PC-9 (cell line): ENCODE measurements at regions not wholly inside any gene's neighbourhood (a gene's known extent, or its start where the extent isn't known, plus 50 kb on each side); places are given as distances from the start of the nearest gene placed in this dataset.

Experiments used
- BruUV-seq: library from RNA; stranded (reverse); fragments of 400-500 nt; replicated peaks from 2 replicates; lab custom pipeline; 2021; lab: Mats Ljungman, UMichigan
- CTCF ChIA-PET: fragments of 300-600 bp; sonication (Branson Sonifier 250); formaldehyde crosslinking; loops from one replicate; lab custom pipeline; 2022; ENCODE audit warnings: antibody characterized with exemption; lab: Charles Lee
- POLR2A ChIA-PET: fragments of 300-600 bp; sonication (Branson Sonifier 250); formaldehyde crosslinking; loops from one replicate; lab custom pipeline; 2022; ENCODE audit warnings: antibody characterized with exemption; ENCODE audit not compliant: unreplicated experiment; lab: Charles Lee
- DNase-seq, 2 experiments: peaks; one replicate each; pipeline versions ENCODE4 v3.0.0 to v3.0.0-alpha.2; 2015 to 2022; ENCODE audit warnings: mixed read lengths in 1 of 2
- H2AFZ ChIP-seq: fragments of 200-600 bp; sonication (generic); 2 replicates; pipeline ENCODE4 v1.8.1; 2017; ENCODE audit warnings: antibody characterized with exemption
- H3F3A ChIP-seq: fragments of 200-600 bp; sonication (generic); 2 replicates; pipeline ENCODE4 v1.8.1; 2017; ENCODE audit warnings: antibody characterized with exemption, mild to moderate bottlenecking, low read depth; ENCODE audit not compliant: insufficient read depth
- H3K27ac ChIP-seq: fragments of 200-600 bp; sonication (generic); 2 replicates; pipeline ENCODE4 v1.6.1; 2016; ENCODE audit warnings: mixed run types
- H3K27me3 ChIP-seq: fragments of 200-600 bp; sonication (generic); 2 replicates; pipeline ENCODE4 v1.6.1; 2016; ENCODE audit warnings: low read depth, mixed run types; ENCODE audit not compliant: insufficient read depth
- H3K36me3 ChIP-seq: fragments of 200-600 bp; sonication (generic); 2 replicates; pipeline ENCODE4 v1.6.1; 2016; ENCODE audit warnings: low read depth, mixed run types
- H3K4me1 ChIP-seq: fragments of 200-600 bp; sonication (generic); replicated peaks from 2 replicates; pipeline ENCODE4 v1.6.1; 2016; ENCODE audit warnings: mixed run types; ENCODE audit not compliant: insufficient read depth
- H3K4me2 ChIP-seq: fragments of 200-600 bp; sonication (generic); 2 replicates; pipeline ENCODE4 v1.6.1; 2017; ENCODE audit warnings: mixed run types
- H3K4me3 ChIP-seq: fragments of 200-600 bp; sonication (generic); 2 replicates; pipeline ENCODE4 v1.6.1; 2016; ENCODE audit warnings: mixed run types
- H3K79me2 ChIP-seq: fragments of 200-600 bp; sonication (generic); 2 replicates; pipeline ENCODE4 v1.6.1; 2017; ENCODE audit warnings: low read depth, mixed run types
- H3K9me2 ChIP-seq: fragments of 200-600 bp; sonication (generic); 2 replicates; pipeline ENCODE4 v1.8.1; 2017; ENCODE audit warnings: mild to moderate bottlenecking; ENCODE audit not compliant: insufficient read depth
- H3K9me3 ChIP-seq: fragments of 200-600 bp; sonication (generic); 2 replicates; pipeline ENCODE4 v1.8.1; 2016; ENCODE audit warnings: low read depth; ENCODE audit not compliant: insufficient read depth
- H4K20me1 ChIP-seq: fragments of 200-600 bp; sonication (generic); 2 replicates; pipeline ENCODE4 v1.8.1; 2017; ENCODE audit not compliant: insufficient read depth
- EZH2 ChIP-seq: fragments of 200-600 bp; sonication (generic); IDR thresholded peaks from 2 replicates; pipeline ENCODE4 v1.8.0; 2017; ENCODE audit warnings: antibody characterized with exemption, low read depth
- intact Hi-C: fragments of 100-400 bp; cut with micrococcal nuclease; formaldehyde crosslinking; loops from one replicate; pipeline ENCODE4 v1.10.0; 2022; ENCODE audit not compliant: unreplicated experiment
- TF ChIP-seq, protein P1 (sequence below): fragments of 200-600 bp; sonication (generic); conservative IDR thresholded peaks from 2 replicates; pipeline ENCODE4 v1.6.1; 2017; ENCODE audit warnings: mixed run types, antibody characterized with exemption, mild to moderate bottlenecking, moderate library complexity

DNA sequence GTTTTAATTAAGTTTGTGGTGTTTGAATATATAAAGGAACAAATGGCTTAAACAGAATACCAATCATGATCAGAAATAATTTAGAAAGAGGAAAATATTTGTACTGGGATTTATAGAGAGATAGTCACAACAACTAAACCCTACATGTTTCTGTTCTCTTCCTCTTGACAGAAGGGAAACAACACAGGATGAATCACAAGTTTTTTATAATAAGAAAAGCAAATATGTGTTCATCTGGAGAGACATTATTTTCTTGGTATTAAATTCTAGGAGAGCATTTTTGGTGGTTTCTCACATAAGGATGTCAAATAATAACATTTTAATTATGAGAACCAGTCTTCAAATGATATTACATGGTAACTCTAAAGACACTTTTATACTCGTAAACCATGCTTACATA is 232.9 kb upstream of the PKP2 start:
- H3K4me3 ChIP-seq = no peak overlapping the region
- H3K9me2 ChIP-seq = no peaks in the 10 kb centered on the region; the same call in 1 of the 2 replicates
- H3K4me1 ChIP-seq = no peaks in the 10 kb centered on the region
- ChIA-PET POLR2A (no interaction called here), CTCF (no interaction called here)
- H3K36me3 ChIP-seq = no peaks in the 10 kb centered on the region
- BruUV-seq = no TSS peak
- H3K9me3 ChIP-seq = no peaks in the 10 kb centered on the region; the same call in 1 of the 2 replicates
- no peaks in the 10 kb centered on the region for H4K20me1 ChIP-seq
- no peak for TF ChIP-seq EZH2
- TF ChIP-seq, protein P1, sequence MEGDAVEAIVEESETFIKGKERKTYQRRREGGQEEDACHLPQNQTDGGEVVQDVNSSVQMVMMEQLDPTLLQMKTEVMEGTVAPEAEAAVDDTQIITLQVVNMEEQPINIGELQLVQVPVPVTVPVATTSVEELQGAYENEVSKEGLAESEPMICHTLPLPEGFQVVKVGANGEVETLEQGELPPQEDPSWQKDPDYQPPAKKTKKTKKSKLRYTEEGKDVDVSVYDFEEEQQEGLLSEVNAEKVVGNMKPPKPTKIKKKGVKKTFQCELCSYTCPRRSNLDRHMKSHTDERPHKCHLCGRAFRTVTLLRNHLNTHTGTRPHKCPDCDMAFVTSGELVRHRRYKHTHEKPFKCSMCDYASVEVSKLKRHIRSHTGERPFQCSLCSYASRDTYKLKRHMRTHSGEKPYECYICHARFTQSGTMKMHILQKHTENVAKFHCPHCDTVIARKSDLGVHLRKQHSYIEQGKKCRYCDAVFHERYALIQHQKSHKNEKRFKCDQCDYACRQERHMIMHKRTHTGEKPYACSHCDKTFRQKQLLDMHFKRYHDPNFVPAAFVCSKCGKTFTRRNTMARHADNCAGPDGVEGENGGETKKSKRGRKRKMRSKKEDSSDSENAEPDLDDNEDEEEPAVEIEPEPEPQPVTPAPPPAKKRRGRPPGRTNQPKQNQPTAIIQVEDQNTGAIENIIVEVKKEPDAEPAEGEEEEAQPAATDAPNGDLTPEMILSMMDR = no peak
- H3K79me2 ChIP-seq = no peaks in the 10 kb centered on the region
- H3F3A ChIP-seq = no peaks in the 10 kb centered on the region
- no peak overlapping the region for H3K27ac ChIP-seq
- no peak overlapping the region for H3K4me2 ChIP-seq
- H3K27me3 ChIP-seq = no peaks in the 10 kb centered on the region
- intact Hi-C loops = no loop called here
- no peak overlapping the region for H2AFZ ChIP-seq
- no peak for DNase-seq

DNA sequence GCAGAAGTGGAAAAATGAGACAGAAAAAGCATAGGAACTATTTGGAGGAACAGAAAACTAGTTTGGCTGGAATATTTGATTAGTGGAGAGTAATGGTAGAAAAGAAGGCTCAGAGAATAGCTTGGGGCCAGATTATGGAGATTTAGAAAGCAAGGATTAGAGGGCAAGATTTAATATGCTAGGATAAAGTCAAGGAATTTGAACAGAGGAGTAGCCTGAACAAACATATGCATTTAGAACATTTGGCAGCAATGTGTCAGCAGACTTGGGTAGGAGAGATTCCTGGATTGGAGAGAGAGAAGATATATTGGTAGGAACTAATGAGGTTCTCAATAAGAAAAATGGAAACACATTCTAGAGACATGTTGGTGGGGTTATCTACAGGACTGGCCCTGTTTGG is 229.2 kb upstream of the PKP2 start:
- BruUV-seq = no TSS peak
- intact Hi-C loops = no loop called here
- no peak for DNase-seq

DNA sequence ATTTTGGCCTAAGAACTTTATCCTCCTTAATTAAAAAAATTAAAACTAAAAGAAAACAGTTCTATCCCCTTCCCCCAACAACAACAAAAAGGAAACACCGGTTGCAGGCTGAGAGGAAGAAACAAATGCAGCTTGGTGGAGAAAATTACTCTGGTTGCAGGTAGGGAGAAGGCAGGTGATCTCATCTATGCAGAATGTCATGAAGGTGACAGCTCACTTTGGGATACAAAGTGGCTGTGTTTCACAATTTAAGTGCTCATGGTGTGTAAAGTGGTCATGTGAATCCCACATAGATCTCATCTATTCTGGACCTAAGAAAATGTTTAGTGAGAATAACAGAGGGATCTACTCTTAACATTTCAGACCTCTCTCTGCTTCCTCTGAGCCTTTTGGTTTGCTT is 219.7 kb upstream of the PKP2 start:
- Histone ChIP-seq H3K9me3 (no peaks in the 10 kb centered on the region), H3K9me2 (no peaks in the 10 kb centered on the region), H3K4me1 (0 out of 2 replicates have a peak, but pooled peaks cover 6% of the 10 kb centered on the region), H3K4me2 (no peak overlapping the region), H3K36me3 (no peaks in the 10 kb centered on the region), H3K27me3 (no peaks in the 10 kb centered on the region), H2AFZ (no peak overlapping the region), H3F3A (no peaks in the 10 kb centered on the region), H3K79me2 (no peaks in the 10 kb centered on the region), H4K20me1 (no peaks in the 10 kb centered on the region), H3K27ac (no peak overlapping the region), H3K4me3 (no peak overlapping the region)
- no peak for TF ChIP-seq EZH2
- TF ChIP-seq, protein P1 = no peak
- intact Hi-C loops = loop anchor here (5.0 kb wide), 1 partner anchor 104 kb away; no protein-coding TSS in a partner anchor
- DNase-seq = peak in 1 of 2 experiments; percentile 9
- POLR2A ChIA-PET = no interaction called here
- CTCF ChIA-PET = interaction anchor here (0.6 kb wide), 1 partner anchor 15 kb away, joined by 12 read pairs; no protein-coding TSS in a partner anchor
- no TSS peak for BruUV-seq

More for the DNA sequence above, 229.2 kb upstream of the PKP2 start:
- H3K4me3 ChIP-seq = no peak overlapping the region
- no peaks in the 10 kb centered on the region for H4K20me1 ChIP-seq
- H3K79me2 ChIP-seq = no peaks in the 10 kb centered on the region
- H3K4me2 ChIP-seq = no peak overlapping the region
- ChIA-PET POLR2A (no interaction called here), CTCF (no interaction called here)
- no peaks in the 10 kb centered on the region for H3K4me1 ChIP-seq
- no peak overlapping the region for H2AFZ ChIP-seq
- no peak for TF ChIP-seq EZH2
- TF ChIP-seq, protein P1 = no peak
- H3K9me3 ChIP-seq = no peaks in the 10 kb centered on the region
- no peaks in the 10 kb centered on the region for H3K27me3 ChIP-seq
- no peaks in the 10 kb centered on the region for H3K9me2 ChIP-seq
- H3K27ac ChIP-seq = no peak overlapping the region
- H3K36me3 ChIP-seq = no peaks in the 10 kb centered on the region
- H3F3A ChIP-seq = no peaks in the 10 kb centered on the region
